GM21447 (cell line): ENCODE measurements at regions not wholly inside any gene's neighbourhood (a gene's known extent, or its start where the extent isn't known, plus 50 kb on each side); places are given as distances from the start of the nearest gene placed in this dataset.

Source experiments
- ATAC-seq: cut with Tn5 transposase; IDR thresholded peaks from one replicate; pipeline ENCODE4 v1.9.1; 2021; ENCODE audit not compliant: unreplicated experiment

DNA sequence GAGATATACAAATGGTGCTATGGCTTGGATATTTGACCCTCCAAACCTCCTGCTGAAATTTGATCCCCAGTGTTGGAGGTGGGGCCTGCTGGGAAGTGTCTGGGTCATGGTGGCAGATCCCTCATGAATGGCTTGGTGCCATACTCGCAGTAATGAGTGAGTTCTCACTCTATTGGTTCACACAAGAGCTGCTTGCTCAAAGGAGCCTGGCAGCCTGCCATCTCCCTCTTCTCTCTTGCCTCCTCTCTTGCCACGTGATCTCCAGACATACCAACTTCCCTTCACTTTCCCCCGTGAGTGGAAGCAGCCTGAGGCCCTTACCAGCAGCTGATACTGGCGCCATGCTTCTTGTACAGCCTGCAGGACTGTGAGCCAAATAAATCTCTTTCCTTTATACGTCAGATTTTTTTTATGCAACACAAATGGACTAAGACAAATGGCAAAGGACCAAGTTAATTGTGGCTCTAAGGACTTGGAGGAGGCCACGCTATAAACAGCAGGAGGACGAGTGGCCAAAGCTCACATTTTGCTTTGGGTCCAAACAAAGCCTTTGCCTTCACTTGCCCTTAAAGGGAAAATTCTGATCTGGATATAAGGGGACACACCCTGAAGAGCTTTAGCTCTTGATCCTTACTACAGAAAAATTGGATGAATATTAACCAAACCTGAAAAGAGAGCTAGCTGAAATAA, 214.7 kb downstream of the SS18 start:
- ATAC-seq: no peak

DNA sequence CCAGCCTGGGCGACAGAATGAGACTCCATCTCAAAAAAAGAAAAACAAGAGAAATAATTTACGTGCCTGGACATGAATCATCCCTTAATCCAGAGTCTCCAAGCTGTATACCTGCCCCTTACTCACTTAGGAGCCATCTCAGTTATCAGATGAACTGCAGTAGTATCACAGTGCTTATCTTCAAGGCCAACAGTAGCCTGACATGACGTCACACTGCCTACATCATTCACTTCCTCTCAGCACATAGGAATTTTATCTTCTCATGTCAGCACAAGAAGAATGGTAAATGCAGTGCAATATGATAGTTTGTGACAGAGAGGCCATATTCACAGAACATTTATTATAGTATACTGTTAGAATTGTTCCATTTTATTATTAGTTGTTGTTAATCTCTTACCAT, 216.6 kb downstream of the SS18 start:
- ATAC-seq: no peak

GRCh38 chr18:25866331-25866730, 224.1 kb downstream of the SS18 start:
- no peak for ATAC-seq

DNA sequence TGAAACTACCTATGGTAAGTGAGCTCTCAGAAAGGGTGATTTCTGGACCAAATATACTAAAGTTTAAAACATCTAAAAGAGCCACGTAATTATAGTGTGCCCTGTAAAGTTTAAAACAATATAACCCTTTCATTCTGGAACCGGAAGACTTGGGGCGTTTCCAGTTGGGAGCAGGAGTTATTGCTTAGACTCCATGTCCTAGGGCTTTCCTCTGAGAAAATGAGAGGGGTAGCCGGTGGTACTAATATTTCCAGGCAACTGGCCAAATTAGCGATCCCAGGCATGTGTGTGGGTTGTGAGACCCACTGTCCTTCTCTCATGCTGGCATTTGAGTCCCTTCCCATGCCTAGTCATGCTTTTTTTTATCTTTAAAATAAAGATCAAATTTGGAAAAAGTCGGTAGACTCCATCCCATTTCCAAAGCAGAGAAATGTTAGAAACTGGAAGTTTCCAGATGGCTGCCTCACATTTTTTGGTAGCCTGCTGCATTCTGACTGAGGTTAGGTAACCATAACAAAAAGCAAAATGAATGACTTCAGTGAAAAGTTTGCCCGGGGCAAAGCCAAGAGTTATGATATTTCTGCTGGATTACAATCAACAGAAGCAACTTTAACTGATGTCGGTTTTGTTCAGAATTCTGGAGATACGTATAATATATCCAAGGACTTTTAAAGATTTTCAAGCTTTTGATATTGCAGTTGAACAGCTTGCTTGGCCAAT, 227.4 kb downstream of the SS18 start:
- ATAC-seq: no peak

GRCh38 chr18:25853691-25854433, 236.6 kb downstream of the SS18 start:
- no peak for ATAC-seq

- no peak for ATAC-seq
Measured at GRCh38 chr18:25843791-25844190, 246.6 kb downstream of the SS18 start.

DNA sequence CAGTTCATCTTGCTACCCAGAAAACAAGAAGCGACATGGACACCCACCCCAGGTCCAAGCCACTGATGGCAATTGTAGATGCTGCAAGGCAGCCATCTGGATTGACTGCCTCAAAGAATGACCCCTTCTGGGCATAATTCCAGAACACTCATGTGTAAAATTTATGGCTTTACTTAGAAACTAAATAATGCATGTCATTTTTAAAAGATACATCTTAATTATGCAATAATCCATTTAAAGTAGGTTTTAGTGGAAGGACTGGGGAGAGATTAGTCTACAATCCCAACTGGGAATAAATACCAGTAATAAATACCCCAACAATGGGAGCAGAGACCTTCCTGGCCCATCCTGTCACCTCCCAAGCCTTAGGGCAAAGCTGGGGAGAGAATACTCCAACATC, 247.7 kb downstream of the SS18 start:
- no peak for ATAC-seq

GRCh38 chr18:25834061-25834460, 256.4 kb downstream of the SS18 start:
- no peak for ATAC-seq

DNA sequence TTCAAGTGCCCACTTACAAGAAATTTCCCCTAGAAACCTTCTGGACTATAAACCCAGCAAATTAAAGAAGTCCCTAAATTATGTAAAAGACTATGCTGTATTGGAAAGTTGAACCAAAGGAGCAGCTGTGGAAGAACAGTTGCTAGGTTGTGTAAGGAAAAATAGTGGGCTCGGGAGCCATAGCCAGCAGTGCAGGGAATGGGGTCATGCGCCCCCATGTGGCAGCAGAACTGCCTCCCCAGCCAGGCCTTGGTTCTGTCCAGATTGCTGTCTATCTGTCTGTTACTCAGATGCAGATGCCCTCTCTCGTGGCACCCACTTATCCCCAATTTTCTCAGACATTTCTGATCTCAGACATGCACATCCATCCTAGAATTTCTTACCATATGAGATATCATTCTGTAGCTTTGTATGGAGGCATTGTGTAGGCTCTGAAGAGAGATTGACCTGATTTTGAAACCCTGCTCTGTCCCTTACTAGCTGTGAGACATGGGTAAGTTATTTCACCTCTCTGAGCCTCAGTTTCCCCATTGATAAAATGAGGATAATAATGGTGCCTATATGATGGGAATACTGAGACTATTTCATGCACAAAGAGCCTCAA, 258.3 kb downstream of the SS18 start:
- peak; percentile 77 for ATAC-seq

DNA sequence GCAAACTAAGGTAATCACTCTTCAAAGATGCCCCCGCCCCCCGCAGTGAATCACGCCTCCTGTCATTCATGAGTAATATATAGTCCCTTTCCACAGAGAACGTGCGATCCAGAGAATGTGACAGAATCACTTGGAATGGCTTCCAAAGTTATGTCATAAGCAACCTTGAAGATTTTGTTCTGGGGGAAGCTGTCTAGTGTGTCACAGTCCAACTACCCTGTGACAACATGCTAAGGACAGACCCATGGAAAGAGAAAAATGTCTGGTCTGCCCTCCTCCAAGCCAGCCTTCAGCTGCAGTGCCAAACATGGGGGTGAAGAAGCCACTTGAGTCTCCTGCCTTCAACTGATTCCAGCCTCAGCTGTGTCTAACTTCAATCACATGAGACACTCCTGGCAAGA, 259.1 kb downstream of the SS18 start:
- no peak for ATAC-seq

DNA sequence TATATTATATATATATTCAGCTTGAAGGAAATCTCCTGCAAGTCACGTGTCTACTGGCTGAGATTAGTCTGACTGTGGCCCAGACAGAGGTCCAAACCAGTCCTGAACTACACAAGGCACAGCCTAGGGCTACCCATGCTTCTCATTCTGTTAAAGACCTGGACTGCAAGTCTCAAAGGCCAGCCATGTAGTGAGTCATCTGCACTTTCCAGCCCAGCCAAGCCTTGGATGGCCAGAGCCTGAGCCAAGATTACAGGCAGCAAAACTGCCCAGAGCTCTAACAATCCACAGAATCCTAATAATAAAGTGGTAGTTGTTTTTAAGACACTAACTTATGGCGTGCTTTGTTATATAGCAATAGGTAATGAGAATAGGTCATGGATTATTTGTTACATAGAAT, 259.6 kb downstream of the SS18 start:
- ATAC-seq: no peak

DNA sequence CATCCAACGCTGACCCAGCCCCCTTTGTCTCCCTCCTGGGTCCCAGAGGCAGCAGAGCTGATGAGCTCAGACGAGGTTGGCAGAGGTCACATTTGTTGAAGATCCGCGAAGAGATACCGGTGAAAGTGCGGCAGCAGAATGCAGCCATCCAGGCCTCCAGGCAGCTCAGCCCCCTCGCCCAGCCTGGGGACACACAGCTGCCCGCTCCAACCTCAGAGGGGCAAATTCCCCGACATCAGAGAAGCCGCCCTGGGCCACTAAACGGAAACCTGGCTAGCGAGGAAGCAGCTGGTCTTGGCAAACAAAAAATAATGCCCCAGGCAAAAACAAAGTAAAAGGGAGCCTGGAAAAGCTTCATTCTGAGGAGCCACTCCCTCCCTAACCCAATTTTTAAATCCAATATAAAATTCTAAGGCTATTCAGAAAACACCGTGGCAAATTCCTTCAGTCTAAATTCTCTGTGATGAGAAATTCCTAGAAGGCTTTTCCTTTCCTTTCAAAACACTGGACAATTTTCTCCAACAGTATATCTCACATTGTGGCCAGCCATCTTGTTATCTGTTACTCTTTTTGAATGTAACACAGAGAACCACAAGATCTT, 262.4 kb downstream of the SS18 start:
- ATAC-seq: no peak

DNA sequence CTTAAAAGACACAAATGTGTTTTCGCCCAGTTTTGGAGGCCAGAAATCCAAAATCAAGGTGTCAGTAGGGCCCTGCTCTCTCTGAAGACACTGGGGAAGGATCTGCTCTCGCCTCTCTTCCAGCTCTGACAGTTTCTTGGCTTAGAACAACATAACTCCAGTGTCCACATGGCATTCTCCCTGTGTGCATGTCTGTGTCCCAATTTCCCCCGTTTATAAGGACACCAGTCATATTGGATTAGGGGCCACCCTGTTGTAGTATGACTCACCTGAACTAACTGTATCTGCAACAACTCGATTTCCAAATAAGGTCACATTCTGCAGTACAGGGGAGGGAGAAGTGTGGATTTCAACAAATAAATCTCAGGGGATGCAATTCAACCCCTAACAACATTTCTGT, 263.2 kb downstream of the SS18 start:
- ATAC-seq: no peak

DNA sequence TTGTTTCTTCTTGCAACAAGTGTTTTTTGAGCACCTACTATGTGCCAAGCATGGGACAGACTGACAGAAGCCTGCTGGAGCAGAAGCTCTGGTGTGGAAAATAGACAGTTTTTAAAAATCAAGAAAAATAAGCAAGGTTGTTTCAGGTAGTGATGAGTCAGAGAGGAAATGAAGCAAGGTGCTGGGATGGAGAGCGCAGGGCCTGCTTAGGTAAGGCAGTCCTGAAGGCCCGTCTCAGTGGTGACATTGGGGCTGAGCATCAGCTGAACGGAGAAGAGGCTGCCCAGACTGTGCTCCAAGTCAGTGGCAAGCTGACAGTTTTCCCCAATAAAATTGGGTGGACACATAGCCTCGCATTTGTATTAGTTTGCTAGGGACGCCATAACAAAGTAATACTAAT, 263.6 kb downstream of the SS18 start:
- no peak for ATAC-seq

DNA sequence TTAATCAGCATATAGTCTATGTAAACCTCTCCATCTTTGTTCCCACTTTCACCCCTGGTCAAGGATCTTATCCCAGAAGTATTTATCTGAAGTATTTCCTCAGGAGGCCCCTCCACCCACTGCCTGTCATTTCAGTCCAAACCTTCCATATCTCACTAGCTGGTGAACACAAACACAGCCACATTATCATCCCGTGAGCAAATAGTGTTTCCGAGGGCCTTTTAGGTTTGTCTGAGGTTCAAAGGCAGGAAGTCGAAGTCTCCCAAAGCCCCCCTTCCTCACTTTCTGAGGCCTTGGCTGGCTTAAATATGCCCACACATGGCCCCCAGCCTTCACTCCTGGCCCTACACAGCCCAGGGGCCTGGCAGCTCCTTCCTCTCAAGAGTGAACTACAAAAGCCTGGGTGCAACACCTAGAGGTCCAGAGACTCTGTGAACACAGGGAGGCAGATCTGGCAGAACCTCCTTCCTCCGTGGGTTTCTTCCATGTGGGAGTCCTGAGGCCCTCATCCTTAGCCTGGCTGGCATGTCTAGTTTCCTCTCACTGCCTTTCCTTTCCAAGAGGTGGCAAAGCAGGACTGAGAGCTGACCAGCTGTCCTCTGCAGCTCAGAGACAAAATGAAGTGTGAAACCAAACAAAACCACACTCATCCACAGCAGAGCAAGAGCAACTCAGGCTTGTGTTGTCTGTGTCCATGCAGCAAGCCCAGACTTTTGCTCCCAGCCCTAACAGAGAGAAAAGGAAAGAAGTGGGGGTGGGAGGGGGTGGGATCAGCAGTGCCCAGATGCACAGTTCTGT, 264.2 kb downstream of the SS18 start:
- no peak for ATAC-seq

DNA sequence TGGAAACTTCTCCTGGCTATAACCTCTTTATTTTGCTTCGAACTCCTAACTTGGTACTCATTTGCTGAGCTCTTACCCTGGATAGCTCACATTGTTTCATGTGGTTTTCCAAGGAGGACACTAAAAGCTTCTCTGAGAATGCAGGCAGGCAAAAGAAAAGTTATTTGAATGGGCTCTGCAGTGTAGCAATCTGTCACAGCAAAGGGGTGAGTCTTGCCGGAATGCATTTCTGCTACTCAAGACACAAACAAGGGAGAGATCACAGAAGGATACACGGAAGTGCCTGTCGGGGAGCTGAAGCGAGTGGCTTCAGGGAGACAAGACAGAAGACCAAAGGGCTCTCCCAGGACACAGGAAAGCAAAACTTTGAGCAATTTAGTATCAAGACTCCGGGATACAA, 265.4 kb downstream of the SS18 start:
- ATAC-seq: no peak

GRCh38 chr18:25819746-25820363, 270.6 kb downstream of the SS18 start:
- no peak for ATAC-seq

DNA sequence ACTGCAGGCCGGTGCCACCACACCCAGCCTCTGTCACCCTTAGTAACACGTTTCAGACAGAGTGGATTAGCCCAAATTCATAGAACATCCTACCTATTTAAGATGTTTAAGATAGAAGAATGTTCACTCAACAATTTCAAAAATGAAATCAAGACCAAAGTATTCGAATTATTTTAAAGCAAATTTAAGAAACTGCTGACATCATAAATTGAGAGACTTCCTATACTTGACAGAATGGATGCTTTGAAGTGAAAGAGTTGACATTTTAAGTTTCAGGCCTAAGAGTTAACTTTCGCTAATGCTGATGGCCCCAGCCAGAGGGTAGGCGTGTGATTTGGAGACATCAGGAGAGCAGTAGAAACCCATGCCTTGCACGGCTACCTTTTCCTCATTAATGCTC, 271.9 kb downstream of the SS18 start:
- no peak for ATAC-seq

DNA sequence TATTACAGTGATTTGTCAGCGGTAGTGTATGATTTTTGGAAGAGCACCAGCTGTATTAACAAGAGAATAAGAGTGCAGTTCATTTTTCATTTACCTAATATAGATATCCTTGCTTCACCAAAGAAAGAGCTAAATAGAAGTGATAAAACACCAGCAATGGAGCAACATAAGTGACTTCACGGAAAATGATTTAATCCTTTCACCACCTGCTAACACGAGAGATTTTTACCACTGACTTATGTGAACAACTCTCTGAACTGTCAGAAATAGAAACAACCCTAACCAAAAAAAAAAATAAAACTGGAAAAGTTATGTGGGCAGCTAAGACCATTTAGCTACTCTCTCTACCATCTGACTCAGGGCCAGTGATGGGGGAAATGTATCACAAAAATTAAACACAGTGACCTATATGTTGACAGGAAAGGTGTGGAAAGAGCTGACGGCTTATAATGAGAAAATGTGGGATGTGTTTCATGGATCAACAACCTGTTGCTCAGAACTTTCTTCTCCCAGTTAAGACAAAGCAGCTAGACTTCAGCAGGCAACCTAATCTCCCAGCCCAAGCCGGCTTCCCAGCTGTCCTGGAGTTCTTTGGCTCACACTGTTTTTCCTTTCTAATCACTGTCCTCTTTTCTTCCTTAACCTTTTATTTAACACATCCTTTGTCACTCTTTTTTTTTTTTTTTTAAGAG, 272.7 kb downstream of the SS18 start:
- no peak for ATAC-seq

- no peak for ATAC-seq
Measured at GRCh38 chr18:25815659-25816058, 274.8 kb downstream of the SS18 start.
